Peyer's patch (tissue), 4 donors: ENCODE measurements at regions not wholly inside any gene's neighbourhood (a gene's known extent, or its start where the extent isn't known, plus 50 kb on each side); places are given as distances from the start of the nearest gene placed in this dataset.

ENCODE experiments used
- DNase-seq, 3 donors: peaks; one replicate each; pipeline ENCODE4 v3.0.0-alpha.2; 2017 to 2019
- H3K27ac ChIP-seq, 4 donors: fragments of 200-600 bp; sonication (generic); one replicate each; pipeline ENCODE4 v1.5.1; 2016 to 2019
- H3K27me3 ChIP-seq, 2 donors: fragments of 200-600 bp; sonication (generic); one replicate each; pipeline ENCODE4 v1.5.1; 2019
- H3K36me3 ChIP-seq, 3 donors: fragments of 200-600 bp; sonication (generic); one replicate each; pipeline ENCODE4 v1.5.1; 2016 to 2019
- H3K4me1 ChIP-seq, 4 donors: fragments of 200-600 bp; sonication (generic); one replicate each; pipeline ENCODE4 v1.5.1; 2016 to 2019
- H3K4me3 ChIP-seq, 4 donors: fragments of 200-600 bp; sonication (generic); 1 replicate in 3 of 4; 2 replicates in 1 of 4; pipeline ENCODE4 v1.5.1; 2016 to 2019; ENCODE audit warnings: mild to moderate bottlenecking in 1 of 4
- H3K9me3 ChIP-seq, 4 donors: fragments of 200-600 bp; sonication (generic); one replicate each; pipeline ENCODE4 v1.5.1; 2016 to 2019; ENCODE audit warnings: mild to moderate bottlenecking in 1 of 4
- CTCF ChIP-seq, 6 experiments: fragments of 450-650 bp in 4 of 6; fragments of 200-600 bp in 2 of 6; sonication (generic) in 1 of 6; IDR thresholded peaks; one replicate each; pipeline ENCODE4 v1.5.1; 2017 to 2019; ENCODE audit warnings: antibody characterized with exemption in 6 of 6, mild to moderate bottlenecking in 3 of 6, moderate library complexity in 1 of 6
- POLR2A ChIP-seq, 2 donors: fragments of 450-650 bp; IDR thresholded peaks; one replicate each; pipeline ENCODE4 v1.5.1; 2017; ENCODE audit warnings: antibody characterized with exemption in 2 of 2, mild to moderate bottlenecking in 2 of 2, moderate library complexity in 2 of 2

DNA sequence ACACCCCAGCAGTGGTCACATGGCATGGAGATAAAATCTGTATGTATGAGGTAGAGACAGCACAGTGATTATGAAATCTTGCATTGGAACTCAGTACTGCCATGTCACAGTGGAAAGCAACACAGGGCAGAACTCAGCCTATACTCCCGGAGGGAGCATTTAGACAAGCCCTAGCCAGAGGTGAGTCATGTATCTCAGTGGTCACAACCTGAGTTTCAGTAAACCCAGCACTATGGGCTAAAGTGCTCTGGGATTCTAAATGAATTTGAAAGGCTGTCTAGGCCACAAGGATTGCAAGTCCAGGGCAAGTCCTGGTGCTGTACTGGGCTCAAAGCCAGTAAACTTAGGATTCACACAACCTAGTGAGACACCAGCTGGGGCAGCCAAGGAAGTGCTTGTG lies 1717.1 kb upstream of the RAG2 start:
- no peaks in the 10 kb centered on the region for H3K36me3 ChIP-seq
- H3K4me3 ChIP-seq: no peak overlapping the region
- H3K27ac ChIP-seq: no peak overlapping the region
- H3K9me3 ChIP-seq: peaks cover 0 to 3% (median 0%) of the 10 kb centered on the region in 4 donors
- H3K27me3 ChIP-seq: no peaks in the 10 kb centered on the region
- DNase-seq: no peak
- no peaks in the 10 kb centered on the region for H3K4me1 ChIP-seq
- no peak for TF ChIP-seq POLR2A (IDR thresholded peaks at IDR 0.05)
- TF ChIP-seq CTCF (IDR thresholded peaks at IDR 0.05): no peak

DNA sequence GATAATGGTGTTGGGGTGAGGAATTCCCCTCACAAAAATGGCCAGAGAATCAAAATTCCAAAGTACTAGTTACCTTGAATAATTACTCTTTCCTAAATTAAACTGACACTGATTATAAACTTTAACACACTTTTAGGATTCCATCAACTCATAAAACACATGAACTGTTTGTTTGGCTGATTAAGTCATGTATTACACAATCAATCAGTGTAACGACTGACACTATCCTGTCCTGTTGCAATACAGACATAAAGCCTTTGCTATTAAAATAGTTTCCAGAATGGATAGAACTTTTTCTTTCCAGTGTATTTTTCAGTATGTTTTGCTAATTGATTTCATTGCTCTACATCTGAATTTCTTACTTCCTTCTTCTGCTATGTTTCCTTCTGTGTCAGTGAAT lies 1709.4 kb upstream of the RAG2 start:
- H3K4me3 ChIP-seq: no peak overlapping the region
- H3K4me1 ChIP-seq: no peaks in the 10 kb centered on the region
- H3K9me3 ChIP-seq: no peaks in the 10 kb centered on the region
- no peak for DNase-seq
- no peak for TF ChIP-seq CTCF (IDR thresholded peaks at IDR 0.05)
- TF ChIP-seq POLR2A (IDR thresholded peaks at IDR 0.05): no peak
- no peaks in the 10 kb centered on the region for H3K27me3 ChIP-seq
- no peak overlapping the region for H3K27ac ChIP-seq
- no peaks in the 10 kb centered on the region for H3K36me3 ChIP-seq

DNA sequence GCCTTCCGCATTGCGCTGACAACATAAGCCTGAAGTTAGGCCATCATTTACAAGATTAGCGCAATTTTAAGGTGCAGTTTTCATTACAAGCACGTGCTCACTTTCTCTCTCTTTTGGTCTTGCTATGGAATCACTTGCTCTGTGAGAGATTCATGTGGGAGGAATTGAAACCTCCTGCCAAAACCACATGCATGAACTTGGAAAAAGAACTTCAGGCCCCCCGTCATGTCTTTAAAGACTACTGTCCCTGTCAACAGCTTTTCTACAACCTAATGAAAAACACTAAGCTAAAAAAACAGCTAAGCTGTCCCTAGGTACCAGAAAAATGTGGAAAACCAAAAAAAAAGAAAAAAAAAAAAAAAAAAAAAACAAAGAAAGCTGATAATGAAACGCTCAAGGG lies 1707.6 kb upstream of the RAG2 start:
- H3K4me1 ChIP-seq: no peaks in the 10 kb centered on the region
- H3K27ac ChIP-seq: no peak overlapping the region
- H3K9me3 ChIP-seq: no peaks in the 10 kb centered on the region
- no peak overlapping the region for H3K4me3 ChIP-seq
- no peak for TF ChIP-seq POLR2A (IDR thresholded peaks at IDR 0.05)
- no peak for DNase-seq
- no peaks in the 10 kb centered on the region for H3K27me3 ChIP-seq
- H3K36me3 ChIP-seq: no peaks in the 10 kb centered on the region

GRCh38 chr11:38304926-38305325 lies 1706.9 kb upstream of the RAG2 start:
- Histone ChIP-seq H3K27ac (no peak overlapping the region), H3K4me1 (no peaks in the 10 kb centered on the region), H3K9me3 (no peaks in the 10 kb centered on the region), H3K4me3 (no peak overlapping the region), H3K27me3 (no peaks in the 10 kb centered on the region), H3K36me3 (no peaks in the 10 kb centered on the region)
- TF ChIP-seq CTCF (IDR thresholded peaks at IDR 0.05): no peak
- TF ChIP-seq POLR2A (IDR thresholded peaks at IDR 0.05): no peak
- no peak for DNase-seq

GRCh38 chr11:38302564-38302963 lies 1704.5 kb upstream of the RAG2 start:
- H3K27ac ChIP-seq: no peak overlapping the region
- no peak for DNase-seq

GRCh38 chr11:38300570-38300969 lies 1702.5 kb upstream of the RAG2 start:
- TF ChIP-seq CTCF (IDR thresholded peaks at IDR 0.05): no peak
- TF ChIP-seq POLR2A (IDR thresholded peaks at IDR 0.05): no peak
- no peak for DNase-seq
- no peak overlapping the region for H3K4me3 ChIP-seq
- H3K27ac ChIP-seq: no peak overlapping the region
- H3K9me3 ChIP-seq: no peaks in the 10 kb centered on the region
- no peaks in the 10 kb centered on the region for H3K36me3 ChIP-seq
- no peaks in the 10 kb centered on the region for H3K27me3 ChIP-seq
- H3K4me1 ChIP-seq: no peaks in the 10 kb centered on the region

More at GRCh38 chr11:38302564-38302963, 1704.5 kb upstream of the RAG2 start:
- Histone ChIP-seq H3K27me3 (no peaks in the 10 kb centered on the region), H3K9me3 (no peaks in the 10 kb centered on the region), H3K4me1 (no peaks in the 10 kb centered on the region), H3K4me3 (no peak overlapping the region), H3K36me3 (no peaks in the 10 kb centered on the region)
- no peak for TF ChIP-seq CTCF (IDR thresholded peaks at IDR 0.05)
- no peak for TF ChIP-seq POLR2A (IDR thresholded peaks at IDR 0.05)
